ENCODE measurements at regions not wholly inside any gene's neighbourhood (a gene's known extent, or its start where the extent isn't known, plus 50 kb on each side); places are given as distances from the start of the nearest gene placed in this dataset.

DNA sequence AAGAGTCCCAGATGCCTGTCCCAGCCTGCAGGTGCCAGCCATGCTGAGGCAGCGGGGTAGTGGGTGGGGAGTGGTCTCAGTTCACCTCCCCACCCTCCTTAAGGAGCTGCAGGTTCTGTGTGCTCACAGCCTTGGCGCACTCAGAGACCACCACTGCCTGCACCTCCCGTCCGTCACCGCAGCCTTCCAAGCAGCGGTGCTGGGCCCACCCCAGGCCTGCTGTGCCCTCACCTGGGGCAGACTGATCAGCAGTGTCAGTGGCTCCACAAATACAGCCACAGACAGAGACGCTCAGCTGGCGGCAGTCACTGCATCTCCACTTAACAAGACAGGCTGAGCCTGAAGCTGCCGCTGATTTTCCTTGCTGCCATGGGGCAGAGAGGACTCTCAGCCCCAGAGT lies 120.2 kb downstream of the RFLNA start:
- H3K4me1 ChIP-seq = peaks cover 10 to 31% of the 10 kb centered on the region in 2 donors
- intact Hi-C loops (cut with DNase I) = no loop called here
- no peak overlapping the region for H3K4me3 ChIP-seq
- H3K27me3 ChIP-seq = no peaks in the 10 kb centered on the region
- H3K27ac ChIP-seq = no peak overlapping the region
- H3K36me3 ChIP-seq = peaks cover 13 to 37% of the 10 kb centered on the region in 2 donors
- H3K9me3 ChIP-seq = no peaks in the 10 kb centered on the region
- TF ChIP-seq, protein P1, sequence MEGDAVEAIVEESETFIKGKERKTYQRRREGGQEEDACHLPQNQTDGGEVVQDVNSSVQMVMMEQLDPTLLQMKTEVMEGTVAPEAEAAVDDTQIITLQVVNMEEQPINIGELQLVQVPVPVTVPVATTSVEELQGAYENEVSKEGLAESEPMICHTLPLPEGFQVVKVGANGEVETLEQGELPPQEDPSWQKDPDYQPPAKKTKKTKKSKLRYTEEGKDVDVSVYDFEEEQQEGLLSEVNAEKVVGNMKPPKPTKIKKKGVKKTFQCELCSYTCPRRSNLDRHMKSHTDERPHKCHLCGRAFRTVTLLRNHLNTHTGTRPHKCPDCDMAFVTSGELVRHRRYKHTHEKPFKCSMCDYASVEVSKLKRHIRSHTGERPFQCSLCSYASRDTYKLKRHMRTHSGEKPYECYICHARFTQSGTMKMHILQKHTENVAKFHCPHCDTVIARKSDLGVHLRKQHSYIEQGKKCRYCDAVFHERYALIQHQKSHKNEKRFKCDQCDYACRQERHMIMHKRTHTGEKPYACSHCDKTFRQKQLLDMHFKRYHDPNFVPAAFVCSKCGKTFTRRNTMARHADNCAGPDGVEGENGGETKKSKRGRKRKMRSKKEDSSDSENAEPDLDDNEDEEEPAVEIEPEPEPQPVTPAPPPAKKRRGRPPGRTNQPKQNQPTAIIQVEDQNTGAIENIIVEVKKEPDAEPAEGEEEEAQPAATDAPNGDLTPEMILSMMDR (IDR thresholded peaks at IDR 0.05) = no peak
- no peak for DNase-seq (ENCODE audit: low spot score in 2 of 2)

DNA sequence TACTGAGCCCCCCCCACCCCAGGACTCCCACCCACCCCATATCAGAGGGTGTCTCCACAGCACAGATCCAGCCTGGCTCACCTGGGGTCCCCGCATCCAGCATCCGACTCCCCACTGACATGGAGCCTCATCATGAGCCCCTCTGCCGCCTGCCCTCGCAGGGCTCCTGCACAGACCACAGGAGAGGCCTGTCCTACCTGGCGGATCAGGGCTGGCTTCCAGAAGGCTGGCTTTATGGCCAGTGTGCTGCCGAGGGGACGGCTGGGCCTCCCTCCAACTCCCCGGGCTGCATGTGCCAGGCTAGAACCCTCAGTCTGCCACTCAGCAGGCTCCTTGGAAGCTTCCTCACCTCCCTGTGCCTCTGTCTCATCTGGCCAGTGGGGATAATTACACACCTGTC lies 119.0 kb downstream of the RFLNA start:
- no peak overlapping the region for H3K27ac ChIP-seq
- no peak overlapping the region for H3K4me3 ChIP-seq
- DNase-seq (ENCODE audit: low spot score in 2 of 2) = no peak
- peaks cover 10 to 31% of the 10 kb centered on the region in 2 donors for H3K4me1 ChIP-seq
- no peaks in the 10 kb centered on the region for H3K9me3 ChIP-seq
- intact Hi-C loops (cut with DNase I) = no loop called here
- peaks cover 13 to 31% of the 10 kb centered on the region in 2 donors for H3K36me3 ChIP-seq
- TF ChIP-seq, protein P1 (IDR thresholded peaks at IDR 0.05) = no peak
- no peaks in the 10 kb centered on the region for H3K27me3 ChIP-seq

DNA sequence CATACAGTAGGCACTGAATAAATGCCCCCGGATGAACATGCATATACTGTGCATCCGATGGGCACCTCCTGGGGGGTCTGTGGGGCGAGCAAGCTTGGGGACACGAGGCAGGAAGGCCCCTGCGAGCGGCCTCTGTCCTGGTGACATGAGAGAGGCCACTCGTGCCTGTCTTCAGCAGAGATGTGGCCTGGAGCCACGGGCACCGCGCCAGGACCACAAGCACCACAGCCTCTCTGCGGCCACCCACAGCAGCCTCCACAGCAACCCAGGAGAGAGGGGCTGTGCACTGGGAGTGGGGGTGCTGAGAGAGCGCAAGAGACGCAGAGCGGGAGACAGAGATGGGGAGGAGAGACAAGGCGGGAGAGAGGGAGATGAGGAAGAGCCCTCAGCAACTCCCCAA lies 118.5 kb downstream of the RFLNA start:
- Histone ChIP-seq H3K36me3 (peaks cover 13 to 31% of the 10 kb centered on the region in 2 donors), H3K27ac (peak overlapping the region in 1 of 2 donors; percentile 40), H3K4me1 (peaks cover 10 to 31% of the 10 kb centered on the region in 2 donors)

DNA sequence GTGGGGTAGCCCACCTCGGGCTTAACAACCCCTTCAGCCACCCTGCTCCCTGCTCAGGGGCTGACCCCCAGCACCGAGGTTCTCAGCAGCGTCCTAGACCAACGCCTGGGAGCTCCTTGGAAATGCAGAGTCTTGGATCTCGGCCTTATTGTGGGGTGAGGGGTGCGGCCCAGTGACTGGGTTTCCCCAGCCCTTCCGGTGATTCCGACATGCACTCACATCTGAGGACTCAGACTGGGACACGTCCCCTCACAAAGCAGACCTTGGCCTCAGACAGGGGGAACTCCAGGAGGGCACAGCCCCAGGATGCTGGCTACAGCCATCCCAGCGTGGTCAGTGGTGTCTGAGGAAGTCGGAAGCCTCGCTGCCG lies 117.7 kb downstream of the RFLNA start:
- TF ChIP-seq, protein P1 (IDR thresholded peaks at IDR 0.05) = no peak
- H3K27ac ChIP-seq = peak overlapping the region; percentile 40 to 59
- H3K27me3 ChIP-seq = no peaks in the 10 kb centered on the region
- intact Hi-C loops (cut with DNase I) = no loop called here
- no peak overlapping the region for H3K4me3 ChIP-seq
- no peaks in the 10 kb centered on the region for H3K9me3 ChIP-seq
- peaks cover 13 to 26% of the 10 kb centered on the region in 2 donors for H3K36me3 ChIP-seq
- H3K4me1 ChIP-seq = peaks cover 10 to 31% of the 10 kb centered on the region in 2 donors
- no peak for DNase-seq (ENCODE audit: low spot score in 2 of 2)

More for the DNA sequence above, 118.5 kb downstream of the RFLNA start:
- no peak for DNase-seq (ENCODE audit: low spot score in 2 of 2)
- Histone ChIP-seq H3K4me3 (no peak overlapping the region), H3K9me3 (no peaks in the 10 kb centered on the region), H3K27me3 (no peaks in the 10 kb centered on the region)
- intact Hi-C loops (cut with DNase I) = no loop called here
- TF ChIP-seq, protein P1 (IDR thresholded peaks at IDR 0.05) = no peak

DNA sequence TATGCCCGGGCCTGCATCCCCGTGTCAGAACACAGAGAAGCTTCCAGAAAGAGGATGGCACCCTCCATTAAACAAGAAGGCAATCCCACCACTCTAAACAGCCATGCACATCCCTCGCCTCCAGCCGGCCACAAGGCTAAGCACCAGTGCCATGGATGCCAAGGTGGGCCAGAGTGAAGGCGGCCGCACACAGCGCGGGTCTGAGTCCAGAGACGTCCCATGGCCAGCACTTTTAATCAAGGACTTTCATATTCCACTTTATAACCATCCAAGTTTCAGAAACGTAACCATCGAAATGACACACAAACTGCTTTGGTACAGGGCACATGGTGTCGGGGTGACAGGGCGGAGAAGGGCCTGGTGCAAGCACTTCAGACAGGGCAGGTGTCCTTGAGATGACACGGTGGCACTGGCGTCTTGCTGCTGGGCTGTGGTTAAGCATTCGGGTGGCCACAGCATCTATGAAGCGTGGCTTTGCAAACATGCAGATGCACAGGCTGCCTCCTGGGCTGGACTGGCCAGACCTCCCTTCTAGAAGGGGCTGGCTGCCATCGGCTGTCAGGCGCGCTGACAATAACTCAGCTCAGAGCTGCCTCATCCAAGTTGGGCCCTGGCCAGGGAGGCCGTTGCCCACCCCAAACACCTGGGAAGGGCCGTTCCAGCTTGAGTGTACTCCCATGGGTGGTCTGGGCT lies 117.2 kb downstream of the RFLNA start:
- Histone ChIP-seq H3K4me3 (no peak overlapping the region), H3K36me3 (peaks cover 7 to 26% of the 10 kb centered on the region in 2 donors), H3K4me1 (peaks cover 10 to 31% of the 10 kb centered on the region in 2 donors), H3K9me3 (no peaks in the 10 kb centered on the region), H3K27ac (peak overlapping the region; percentile 40 to 59), H3K27me3 (no peaks in the 10 kb centered on the region)
- DNase-seq (ENCODE audit: low spot score in 2 of 2) = no peak
- intact Hi-C loops (cut with DNase I) = no loop called here
- TF ChIP-seq, protein P1 (IDR thresholded peaks at IDR 0.05) = no peak
